ENCODE measurements at regions not wholly inside any gene's neighbourhood (a gene's known extent, or its start where the extent isn't known, plus 50 kb on each side); places are given as distances from the start of the nearest gene placed in this dataset.
"Not testable (repeated sequence)": the region's sequence is repeated elsewhere in the genome, so short reads cannot be mapped to it uniquely, and the experiment has no call there.

DNA sequence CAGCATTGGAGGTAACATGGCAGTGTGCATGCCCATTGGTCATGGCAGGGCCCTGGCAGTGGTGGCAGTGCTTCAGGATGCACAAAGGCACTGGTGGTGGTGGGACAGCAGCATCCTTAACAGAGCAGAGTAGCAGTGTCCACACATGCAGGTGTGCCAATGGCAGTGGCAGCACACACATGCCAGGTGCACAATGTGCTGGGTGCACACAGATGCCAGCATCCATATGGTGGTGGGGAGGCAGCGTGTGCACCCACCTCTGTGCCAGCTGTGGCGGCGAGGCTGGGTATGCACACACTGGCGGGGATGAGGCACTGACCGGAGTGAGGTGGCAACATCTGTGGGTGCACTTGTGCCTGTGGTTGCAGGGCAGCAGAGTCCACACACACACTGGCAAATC lies 150.6 kb downstream of the SI start:
- DNase-seq (ENCODE audit: low read depth in 4 of 4, low spot score in 3 of 4), result no peak

GRCh38 chr3:164918905-164919304 lies 159.4 kb downstream of the SI start:
- DNase-seq (ENCODE audit: low read depth in 4 of 4, low spot score in 3 of 4), result no peak

DNA sequence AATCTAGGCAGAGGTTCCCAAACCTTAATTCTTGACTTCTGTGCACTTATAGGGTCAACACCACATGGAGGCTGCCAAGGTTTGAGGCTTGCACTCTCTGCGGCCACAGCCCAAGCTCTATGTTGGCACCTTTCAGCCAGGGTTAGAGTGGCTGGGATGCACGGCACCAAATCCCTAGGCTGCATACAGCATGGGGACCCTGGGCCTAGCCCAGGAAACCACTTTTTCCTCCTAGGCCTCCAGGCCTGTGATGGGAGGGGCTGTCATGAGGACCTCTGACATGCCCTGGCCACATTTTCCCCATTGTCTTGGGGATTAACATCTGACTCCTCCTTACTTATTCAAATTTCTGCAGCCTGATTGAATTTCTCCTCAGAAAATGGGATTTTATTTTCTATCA lies 165.4 kb downstream of the SI start:
- DNase-seq (ENCODE audit: low read depth in 4 of 4, low spot score in 3 of 4), result no peak

- no peak for DNase-seq (ENCODE audit: low read depth in 4 of 4, low spot score in 3 of 4)
Measured at GRCh38 chr3:164903820-164904451, 174.4 kb downstream of the SI start.

- no peak for DNase-seq (ENCODE audit: low read depth in 4 of 4, low spot score in 3 of 4)
Measured at GRCh38 chr3:164897342-164897741, 181.0 kb downstream of the SI start.

- no peak for DNase-seq (ENCODE audit: low read depth in 4 of 4, low spot score in 3 of 4)
Measured at GRCh38 chr3:164890061-164890460, 188.2 kb downstream of the SI start.

DNA sequence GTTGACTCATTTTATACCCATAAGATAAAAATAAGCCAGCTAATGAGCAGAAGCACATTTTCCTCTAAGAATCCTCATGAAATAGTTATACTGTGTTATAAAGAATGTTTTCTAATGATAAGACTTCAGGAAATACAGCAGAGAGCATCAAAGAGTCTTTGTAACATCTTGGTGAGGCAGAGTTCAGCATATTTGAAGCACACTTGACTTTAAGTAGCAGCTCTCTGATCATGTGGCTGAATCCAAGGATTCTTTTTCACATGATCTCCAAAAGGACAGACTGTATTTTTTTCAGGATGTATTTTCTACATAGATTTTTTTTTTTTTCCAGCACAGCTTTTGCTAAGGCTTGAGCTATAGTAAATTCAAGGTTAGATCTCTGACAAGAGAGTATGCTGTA lies 195.1 kb downstream of the SI start:
- DNase-seq (ENCODE audit: low read depth in 4 of 4, low spot score in 3 of 4), result no peak

DNA sequence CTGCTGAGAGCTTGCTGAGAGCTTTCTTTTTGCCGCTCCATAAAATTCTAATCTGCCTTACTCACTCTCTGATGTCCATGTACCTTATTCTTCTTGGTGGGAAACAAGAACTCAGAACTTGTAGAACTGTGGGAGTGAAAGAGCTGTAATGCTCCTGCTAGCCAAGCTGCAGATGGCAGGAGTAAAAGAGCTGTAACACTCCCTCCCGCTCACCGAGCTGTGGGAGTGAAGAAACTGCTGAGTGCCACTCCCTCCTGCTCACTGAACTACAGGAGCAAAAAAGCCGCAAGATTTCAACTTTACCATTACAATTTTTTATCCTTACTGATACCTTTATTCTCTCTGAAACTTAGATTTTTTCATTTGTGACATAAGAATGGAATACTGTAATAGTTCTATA lies 199.1 kb downstream of the SI start:
- DNase-seq (ENCODE audit: low read depth in 4 of 4, low spot score in 3 of 4), result peak in 1 of 4 donors; percentile 7

- DNase-seq (ENCODE audit: low read depth in 4 of 4, low spot score in 3 of 4), result no peak
Measured at GRCh38 chr3:164864454-164864853, 213.8 kb downstream of the SI start.

DNA sequence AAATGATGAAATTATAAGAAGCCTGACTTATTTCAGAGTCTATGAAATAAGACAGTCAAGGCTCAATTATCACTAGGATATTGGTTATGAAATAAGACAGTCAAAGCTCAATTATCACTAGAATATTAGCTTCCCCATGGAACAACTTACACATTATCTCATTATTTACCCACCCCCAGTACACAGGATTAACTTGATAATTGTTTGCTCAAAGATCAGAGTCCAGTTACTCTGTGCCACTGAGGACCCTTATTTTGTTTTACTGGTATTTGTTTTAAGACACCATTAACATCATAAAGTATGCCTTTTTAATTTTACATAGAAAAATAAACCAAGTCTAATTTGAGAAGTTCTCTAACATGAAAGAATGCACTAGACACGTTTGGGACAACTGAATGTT lies 225.4 kb downstream of the SI start:
- no peak for DNase-seq (ENCODE audit: low read depth in 4 of 4, low spot score in 3 of 4)

DNA sequence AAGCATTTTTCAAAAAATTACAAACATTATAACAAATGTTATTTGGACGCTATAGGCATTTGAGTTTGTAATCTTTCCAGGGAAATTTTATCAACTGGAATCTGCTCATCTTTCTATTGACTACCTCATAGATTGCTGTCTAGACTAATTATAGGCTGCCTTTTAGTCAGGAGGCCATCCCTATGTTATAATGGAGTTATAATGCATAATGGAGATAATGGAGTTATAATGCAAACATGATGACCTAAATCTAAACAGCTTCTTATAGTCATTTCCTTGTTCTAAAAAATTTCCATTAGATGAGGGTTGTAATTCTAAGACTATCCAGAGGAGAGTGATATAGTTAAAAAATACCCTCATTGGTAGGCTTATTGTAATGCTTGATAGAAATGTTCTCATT lies 226.4 kb downstream of the SI start:
- no peak for DNase-seq (ENCODE audit: low read depth in 4 of 4, low spot score in 3 of 4)

DNA sequence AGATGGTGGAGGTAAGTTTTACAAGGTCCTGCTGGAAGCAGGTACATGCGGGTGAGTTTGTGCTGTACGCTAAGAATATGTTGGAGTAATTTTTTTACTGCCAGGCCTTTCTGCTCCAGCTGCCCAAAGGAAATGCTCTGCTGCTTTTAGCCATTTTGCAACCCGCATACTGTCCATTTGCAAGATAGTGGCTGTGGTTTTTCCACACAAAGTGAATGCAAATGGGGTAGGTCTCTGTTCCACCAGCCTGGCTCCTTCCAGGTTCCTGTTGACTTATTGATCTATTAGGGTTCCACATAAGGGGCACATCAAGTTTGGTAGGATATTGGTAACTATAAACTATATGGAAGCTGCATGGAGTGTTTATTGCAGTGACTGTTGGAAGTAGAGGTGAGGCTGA lies 227.1 kb downstream of the SI start:
- no peak for DNase-seq (ENCODE audit: low read depth in 4 of 4, low spot score in 3 of 4)

GRCh38 chr3:164848923-164849322 lies 229.4 kb downstream of the SI start:
- no peak for DNase-seq (ENCODE audit: low read depth in 4 of 4, low spot score in 3 of 4)

DNA sequence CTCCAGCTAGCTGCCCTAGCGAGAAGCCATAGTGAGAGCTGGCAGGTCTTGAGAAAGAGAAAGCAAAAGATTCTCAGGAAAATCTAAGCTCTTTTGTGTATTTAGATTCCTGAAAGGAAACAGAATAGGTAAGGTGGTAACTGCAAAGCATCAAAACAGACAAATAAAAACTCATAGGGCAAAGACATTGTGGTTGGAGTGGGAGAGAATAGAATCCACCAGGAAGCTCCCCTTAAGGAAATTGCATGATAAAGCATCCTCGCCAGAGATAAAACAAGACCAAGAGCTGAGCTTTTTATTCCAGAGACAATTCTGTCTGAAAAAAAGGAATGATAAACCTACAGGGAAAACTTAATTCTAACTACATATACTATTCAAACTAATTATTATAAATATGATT lies 232.6 kb downstream of the SI start:
- DNase-seq (ENCODE audit: low read depth in 4 of 4, low spot score in 3 of 4), result no peak

DNA sequence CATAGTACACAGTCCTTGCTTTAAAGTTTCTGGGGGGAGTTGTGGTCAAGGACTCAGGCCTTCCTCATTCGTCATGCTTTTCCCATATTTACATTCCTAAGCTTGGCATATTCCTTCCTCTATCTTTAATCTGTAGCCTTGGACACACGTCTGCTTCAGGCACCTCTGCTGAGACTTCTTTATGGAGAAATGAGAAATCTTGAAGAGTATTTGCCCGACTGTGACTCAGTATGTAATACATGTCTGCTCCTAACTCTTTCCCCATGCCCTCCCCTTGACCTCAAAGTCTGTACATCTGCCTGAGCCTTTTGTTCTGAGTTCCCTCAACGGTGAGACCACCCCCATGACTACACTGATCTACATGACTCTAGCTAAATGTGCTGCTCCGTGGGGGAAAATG lies 246.1 kb downstream of the SI start:
- DNase-seq (ENCODE audit: low read depth in 4 of 4, low spot score in 3 of 4), result no peak

DNA sequence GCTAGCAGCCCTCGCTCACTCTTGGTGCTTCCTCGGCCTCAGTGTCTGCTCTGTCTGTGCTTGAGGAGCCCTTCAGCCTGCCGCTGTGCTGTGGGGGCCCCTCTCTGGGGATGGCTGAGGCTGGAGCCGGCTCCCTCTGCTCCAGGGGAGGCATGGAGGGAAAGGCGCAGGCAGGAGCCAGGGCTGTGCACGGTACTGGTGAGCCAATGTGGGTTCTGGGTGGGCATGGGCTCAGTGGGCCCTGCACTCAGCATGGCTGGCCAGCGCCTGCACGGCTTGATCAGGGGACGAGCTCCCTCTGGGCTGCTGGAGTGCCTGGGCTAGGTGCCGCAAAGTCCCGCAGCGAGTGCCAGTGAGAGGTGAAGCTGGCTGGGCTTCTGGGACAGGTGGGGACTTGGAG lies 260.0 kb downstream of the SI start:
- no peak for DNase-seq (ENCODE audit: low read depth in 4 of 4, low spot score in 3 of 4)

DNA sequence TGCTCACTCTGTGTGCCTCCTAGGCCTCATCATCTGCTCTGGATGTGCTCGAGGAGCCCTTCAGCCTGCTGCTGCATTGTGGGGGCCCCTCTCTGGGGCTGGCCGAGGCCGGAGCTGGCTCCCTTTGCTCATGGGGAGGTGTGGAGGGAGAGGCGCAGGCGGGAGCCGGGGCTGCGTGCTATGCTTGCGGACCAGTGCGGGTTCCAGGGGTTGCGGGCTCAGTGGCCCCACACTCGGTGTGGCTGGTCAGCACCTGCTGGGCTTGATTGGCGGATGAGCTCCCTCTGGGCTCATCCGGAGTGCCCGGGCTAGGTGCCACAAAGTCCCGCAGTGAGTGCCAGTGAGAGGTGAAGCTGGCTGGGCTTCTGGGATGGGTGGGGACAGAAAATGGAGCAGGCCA lies 264.2 kb downstream of the SI start:
- DNase-seq (ENCODE audit: low read depth in 4 of 4, low spot score in 3 of 4), result no peak

DNA sequence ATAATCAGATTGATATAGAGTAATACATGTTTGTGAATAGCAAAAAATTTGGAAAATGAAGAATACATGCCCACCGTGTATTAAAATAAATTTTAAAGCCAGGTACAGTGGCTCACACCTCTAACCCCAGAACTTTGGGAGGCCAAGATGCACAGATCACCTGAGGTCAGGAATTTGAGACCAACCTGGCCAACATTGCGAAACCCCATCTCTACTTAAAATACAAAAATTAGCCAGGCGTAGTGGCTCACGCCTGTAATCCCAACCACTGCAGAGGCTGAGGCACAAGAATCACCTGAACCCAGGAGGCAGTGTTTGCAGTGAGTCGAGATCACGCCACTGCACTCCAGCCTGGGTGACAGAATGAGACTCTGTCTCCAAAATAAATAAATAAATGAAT lies 266.3 kb downstream of the SI start:
- DNase-seq (ENCODE audit: low read depth in 4 of 4, low spot score in 3 of 4), result no peak

- no peak for DNase-seq (ENCODE audit: low read depth in 4 of 4, low spot score in 3 of 4)
Measured at GRCh38 chr3:164806188-164806587, 272.1 kb downstream of the SI start.

- DNase-seq (ENCODE audit: low read depth in 4 of 4, low spot score in 3 of 4), result no peak
Measured at GRCh38 chr3:164794099-164794498, 284.2 kb downstream of the SI start.

DNA sequence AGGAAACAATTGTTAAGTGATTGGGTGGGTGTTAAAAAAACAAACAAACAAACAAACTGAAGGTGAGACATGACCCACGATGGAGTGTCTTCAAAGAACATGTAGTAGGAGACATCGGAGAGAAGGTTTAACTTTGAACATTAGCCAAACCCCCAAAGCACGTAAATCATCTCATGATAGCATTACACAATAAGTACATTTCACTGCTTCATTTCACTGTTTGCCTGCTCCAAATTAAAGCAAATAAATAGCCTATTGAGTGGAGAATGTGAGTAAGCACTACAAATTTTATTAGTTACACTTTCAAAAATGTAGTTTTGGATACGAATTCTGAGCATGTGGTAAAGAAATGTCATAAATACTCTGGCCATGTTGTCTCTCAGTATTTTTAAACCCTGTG lies 287.0 kb downstream of the SI start:
- no peak for DNase-seq (ENCODE audit: low read depth in 4 of 4, low spot score in 3 of 4)

DNA sequence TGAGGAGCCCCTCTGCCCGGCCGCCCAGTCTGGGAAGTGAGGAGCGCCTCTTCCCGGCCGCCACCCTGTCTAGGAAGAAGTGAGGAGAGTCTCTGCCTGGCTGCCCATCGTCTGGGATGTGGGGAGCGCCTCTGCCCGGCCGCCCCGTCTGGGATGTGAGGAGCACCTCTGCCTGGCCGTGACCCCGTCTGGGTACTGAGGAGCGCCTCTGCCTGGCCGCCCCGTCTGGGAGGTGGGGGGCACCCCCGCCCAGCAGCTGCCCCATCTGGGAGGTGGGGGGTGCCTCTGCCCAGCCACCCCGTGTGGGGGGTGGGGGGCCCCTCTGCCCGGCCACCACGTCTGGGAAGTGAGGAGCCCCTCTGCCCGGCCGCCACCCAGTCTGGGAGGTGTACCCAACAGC lies 293.9 kb downstream of the SI start:
- not testable (repeated sequence) for DNase-seq (ENCODE audit: low read depth in 4 of 4, low spot score in 3 of 4)

DNA sequence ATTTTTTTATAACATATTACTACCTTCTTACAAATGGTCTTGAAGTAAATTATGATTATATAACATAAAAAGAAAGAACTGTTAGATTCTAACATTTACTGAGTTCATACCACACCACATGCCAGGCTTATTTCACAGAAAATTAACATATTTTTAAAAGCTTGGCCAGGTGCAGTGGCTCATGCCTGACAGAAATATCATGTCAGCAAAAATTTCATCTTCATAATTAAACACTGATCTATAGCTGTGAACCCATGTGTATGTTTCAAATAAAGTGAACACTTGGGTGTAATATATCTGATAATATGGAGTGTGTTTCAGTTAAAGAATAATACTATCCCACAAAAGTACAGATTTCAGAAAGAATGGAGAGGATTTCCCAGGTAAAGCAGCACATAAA lies 296.5 kb downstream of the SI start:
- DNase-seq (ENCODE audit: low read depth in 4 of 4, low spot score in 3 of 4), result no peak
